Fibroblast of villous mesenchyme (primary cell): ENCODE measurements at regions not wholly inside any gene's neighbourhood (a gene's known extent, or its start where the extent isn't known, plus 50 kb on each side); places are given as distances from the start of the nearest gene placed in this dataset.

ENCODE experiments used
- DNase-seq: peaks from one replicate; pipeline ENCODE4 v3.0.0-alpha.2; 2010; ENCODE audit warnings: low read depth
- H3K4me3 ChIP-seq: 2 replicates; pipeline ENCODE4 v1.5.1; 2011; ENCODE audit warnings: low read depth, mild to moderate bottlenecking, low read length
- CTCF ChIP-seq: IDR thresholded peaks from 2 replicates; pipeline ENCODE4 v1.5.1; 2012; ENCODE audit warnings: low read depth, mild to moderate bottlenecking, low read length; ENCODE audit not compliant: insufficient read depth

DNA sequence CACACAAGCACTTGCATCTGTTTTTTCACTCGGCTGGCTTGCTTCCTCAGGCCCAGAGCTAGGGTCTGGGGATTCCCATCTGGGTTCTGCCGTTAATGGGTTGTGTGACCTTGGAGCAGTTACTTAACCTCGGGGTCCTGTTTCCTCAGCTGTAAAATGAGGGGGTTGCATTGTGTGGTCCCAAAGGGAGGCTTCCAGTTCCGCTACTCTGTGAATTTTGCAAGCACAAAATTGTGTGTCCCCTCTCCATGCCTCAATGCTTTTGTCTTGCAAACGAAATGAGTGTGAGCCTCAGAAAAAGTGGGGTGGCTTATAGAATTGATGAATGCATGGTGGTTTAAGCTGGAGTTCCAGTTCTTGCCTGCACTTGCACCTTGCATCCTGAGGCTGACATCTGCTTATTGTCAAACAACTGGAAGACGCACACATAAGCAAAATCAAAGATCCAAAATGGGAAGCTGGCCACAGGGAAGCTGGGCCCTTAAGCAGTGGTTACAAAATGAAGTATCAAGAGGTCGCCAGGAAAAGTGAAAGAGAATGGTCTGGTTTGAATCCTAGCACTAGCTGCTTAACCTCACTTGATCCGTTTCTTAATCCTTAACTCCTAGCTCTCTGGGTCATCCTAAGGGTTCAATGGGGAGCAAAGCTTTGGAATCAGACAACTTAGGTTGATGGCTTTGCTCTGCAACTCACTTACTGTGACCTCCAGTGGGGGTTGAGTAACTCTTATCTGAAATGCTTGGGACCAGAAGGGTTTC, 490.6 kb downstream of the DHX35 start:
- no peak for TF ChIP-seq CTCF
- DNase-seq = no peak
- no peak overlapping the region for H3K4me3 ChIP-seq

DNA sequence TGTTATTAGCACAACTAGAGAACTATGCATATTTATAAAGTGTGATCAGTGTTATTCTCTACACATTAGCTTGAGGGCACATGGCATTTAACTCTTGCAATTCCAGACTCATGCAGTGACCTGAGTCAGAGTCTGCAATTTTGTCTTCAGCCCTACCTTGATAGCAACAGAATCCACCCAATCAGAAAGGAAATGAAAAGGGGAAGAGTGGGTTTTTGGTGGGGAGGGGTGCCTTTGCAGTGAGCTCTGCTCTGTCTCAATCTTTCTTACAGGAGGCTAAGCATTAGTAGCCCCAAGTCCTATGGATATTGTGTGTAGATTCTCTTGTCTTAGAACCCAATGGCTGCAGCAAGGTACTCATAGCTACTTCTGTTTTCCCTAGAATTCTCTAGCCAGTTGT, 489.2 kb downstream of the DHX35 start:
- no peak for TF ChIP-seq CTCF
- DNase-seq = no peak
- no peak overlapping the region for H3K4me3 ChIP-seq

GRCh38 chr20:39446397-39446796, 484.3 kb downstream of the DHX35 start:
- H3K4me3 ChIP-seq = no peak overlapping the region
- DNase-seq = no peak

GRCh38 chr20:39445095-39445494, 483.0 kb downstream of the DHX35 start:
- no peak for DNase-seq
- no peak overlapping the region for H3K4me3 ChIP-seq
- TF ChIP-seq CTCF = no peak

More at GRCh38 chr20:39446397-39446796, 484.3 kb downstream of the DHX35 start:
- TF ChIP-seq CTCF = no peak

DNA sequence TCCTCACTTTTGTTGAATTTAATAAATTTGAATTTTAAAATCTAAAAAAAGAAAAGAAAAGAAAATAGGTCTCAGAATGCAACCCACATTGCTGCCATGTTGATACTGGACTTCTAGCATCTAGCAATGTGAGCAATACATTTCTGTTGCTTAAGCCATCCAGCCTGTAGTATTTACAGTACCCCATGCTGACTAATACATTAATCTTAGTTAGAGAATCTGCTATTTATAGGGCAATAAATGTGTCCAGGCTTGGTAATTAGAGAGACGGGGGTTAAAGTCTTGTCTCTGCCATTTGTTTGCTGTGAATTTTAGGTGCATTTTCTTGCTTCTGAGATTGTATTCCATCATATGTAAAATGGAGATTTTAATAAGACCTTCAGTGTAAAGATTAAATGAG, 471.3 kb downstream of the DHX35 start:
- DNase-seq = no peak
- TF ChIP-seq CTCF = no peak
- no peak overlapping the region for H3K4me3 ChIP-seq

- TF ChIP-seq CTCF = no peak
- no peak for DNase-seq
- H3K4me3 ChIP-seq = no peak overlapping the region
Measured at GRCh38 chr20:39431091-39431880, 469.1 kb downstream of the DHX35 start.
